HG03460 (cell line): ENCODE measurements at regions not wholly inside any gene's neighbourhood (a gene's known extent, or its start where the extent isn't known, plus 50 kb on each side); places are given as distances from the start of the nearest gene placed in this dataset.

ENCODE experiments used
- ATAC-seq: cut with Tn5 transposase; IDR thresholded peaks from one replicate; pipeline ENCODE4 v1.9.1; 2021; ENCODE audit not compliant: unreplicated experiment

DNA sequence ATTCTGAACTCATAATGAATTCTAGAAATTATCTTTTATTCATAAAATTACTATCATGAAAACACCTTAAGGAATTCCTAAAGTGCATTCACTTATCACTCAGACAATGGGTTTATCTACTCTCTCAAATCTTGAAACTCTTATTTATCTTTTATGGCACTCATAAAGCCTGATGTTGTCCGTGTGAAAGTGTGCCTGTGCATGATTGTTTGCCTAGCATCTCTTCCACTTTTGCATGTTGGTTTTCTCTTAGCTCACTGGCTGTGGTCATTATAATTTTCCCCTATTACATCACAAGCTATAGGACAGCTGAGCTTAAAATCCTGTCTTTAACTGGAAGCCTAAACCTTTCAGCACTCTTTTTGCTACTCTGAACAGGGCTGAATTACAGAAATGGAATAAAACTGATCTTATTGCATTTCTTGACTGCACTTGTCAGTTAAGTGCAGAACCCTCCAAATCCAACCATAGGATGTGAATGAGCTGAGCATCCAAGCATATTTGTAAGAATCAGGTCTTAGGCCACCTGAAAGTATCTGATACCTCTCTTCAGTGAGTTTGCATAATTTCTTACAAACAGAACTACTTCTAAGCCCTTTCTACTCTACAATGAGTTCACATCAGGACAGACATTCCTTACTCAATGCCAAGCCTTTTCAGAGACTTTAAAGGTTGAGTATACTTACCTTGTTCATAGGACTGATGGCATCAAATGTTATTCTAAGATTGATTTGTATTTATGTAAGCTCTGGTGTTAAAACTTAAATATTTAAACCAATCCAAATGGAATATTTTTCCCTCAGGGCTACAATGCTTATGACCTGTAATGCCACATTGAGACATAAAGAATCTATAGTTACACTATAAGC is 221.2 kb upstream of the KITLG start:
- no peak for ATAC-seq

DNA sequence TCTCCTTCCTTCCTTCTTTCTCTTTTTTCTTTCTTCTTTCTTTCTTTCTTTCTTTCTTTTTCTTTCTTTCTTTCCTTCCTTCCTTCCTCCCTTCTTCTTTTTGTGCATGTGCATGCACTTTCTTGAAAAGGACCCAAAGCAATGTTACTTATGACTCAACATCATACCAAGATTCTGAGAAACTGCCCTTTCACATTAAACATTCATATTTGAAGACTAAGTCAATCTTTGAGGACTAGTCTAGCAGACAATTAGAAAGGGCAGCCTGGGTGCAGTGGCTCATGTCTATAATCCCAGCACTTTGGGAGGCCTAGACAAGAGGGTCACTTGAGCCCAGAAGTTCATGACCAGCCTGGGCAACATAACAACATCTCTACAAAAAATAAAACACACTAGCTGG is 212.8 kb upstream of the KITLG start:
- ATAC-seq = no peak

GRCh38 chr12:88790231-88790630 is 210.0 kb upstream of the KITLG start:
- ATAC-seq = no peak

DNA sequence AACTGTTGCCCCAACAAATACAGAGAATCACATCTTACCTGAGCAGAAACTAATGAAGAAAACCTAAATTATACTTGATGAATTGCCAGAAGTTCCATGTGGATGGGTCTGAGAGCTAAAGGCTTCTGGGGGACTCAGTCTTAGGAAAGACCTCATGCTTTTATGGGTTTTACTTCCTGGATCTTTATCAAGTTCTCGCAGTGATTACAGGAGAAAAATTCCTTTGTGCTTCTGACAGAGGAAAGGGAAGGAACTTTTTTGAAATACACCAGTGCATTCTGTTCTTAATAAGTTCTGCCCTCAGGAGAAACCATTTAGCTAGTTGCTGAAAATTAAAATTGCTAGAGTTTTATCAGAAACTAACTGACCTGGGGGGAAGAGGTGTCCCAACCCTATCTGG is 203.9 kb upstream of the KITLG start:
- no peak for ATAC-seq

- no peak for ATAC-seq
Observed at GRCh38 chr12:88782351-88782750, 202.1 kb upstream of the KITLG start.

- ATAC-seq = no peak
Observed at GRCh38 chr12:88781909-88782308, 201.6 kb upstream of the KITLG start.

DNA sequence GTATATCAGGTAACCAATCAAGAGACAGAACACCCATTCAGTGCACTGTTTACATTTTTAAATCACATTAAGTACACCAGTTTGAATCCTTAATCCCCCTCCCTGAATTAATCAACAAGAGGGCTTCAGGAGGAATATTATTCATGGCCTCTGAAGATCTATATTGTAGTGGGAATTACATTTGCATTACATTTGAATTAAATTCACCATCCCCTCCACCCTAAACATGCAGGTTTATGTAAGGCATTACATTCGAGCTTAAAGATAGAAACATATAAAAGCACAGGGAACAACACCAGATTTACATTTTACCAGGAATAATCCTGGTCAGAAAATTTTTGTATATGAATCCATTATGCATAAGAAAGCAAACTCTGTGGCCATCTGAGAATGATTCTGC is 197.8 kb upstream of the KITLG start:
- ATAC-seq = no peak

DNA sequence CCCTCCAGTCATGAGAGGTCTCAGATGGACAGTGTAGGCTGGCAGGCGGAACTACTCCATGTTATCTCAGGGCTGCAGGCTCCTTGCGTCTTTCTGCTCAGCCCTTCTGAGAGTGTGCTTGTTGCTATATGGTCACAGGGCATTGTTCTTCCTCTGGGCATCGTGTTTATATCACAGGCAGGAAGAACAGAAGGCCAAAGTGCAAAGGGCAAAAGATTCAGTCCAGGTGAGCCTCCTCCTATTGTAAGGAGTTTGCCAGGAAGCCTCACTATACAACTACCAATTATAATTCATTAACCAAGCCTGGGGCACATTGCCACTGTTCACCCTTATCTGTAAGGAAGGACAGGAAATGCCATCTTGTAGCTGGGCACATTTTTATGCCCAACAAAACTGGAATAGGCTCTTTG is 195.5 kb upstream of the KITLG start:
- ATAC-seq = no peak

DNA sequence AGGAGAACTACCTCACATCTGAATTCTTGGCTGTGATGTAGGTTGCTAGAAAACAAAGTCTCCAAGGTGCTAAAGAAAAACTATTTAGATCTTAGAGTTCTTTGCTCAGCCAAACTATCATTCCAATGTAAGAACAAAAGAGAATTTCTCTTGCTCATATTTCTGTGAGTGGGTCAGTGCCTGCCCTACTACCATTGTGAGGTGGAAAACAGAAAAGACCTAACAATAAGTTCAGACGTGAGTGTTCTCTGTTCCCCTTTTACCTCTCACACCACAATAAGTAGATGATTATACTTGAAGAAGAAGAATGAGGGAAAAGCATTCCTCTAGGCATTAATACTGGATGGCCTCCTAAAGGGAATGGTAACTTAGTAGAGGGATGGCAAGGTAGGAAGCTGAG is 187.4 kb upstream of the KITLG start:
- no peak for ATAC-seq

DNA sequence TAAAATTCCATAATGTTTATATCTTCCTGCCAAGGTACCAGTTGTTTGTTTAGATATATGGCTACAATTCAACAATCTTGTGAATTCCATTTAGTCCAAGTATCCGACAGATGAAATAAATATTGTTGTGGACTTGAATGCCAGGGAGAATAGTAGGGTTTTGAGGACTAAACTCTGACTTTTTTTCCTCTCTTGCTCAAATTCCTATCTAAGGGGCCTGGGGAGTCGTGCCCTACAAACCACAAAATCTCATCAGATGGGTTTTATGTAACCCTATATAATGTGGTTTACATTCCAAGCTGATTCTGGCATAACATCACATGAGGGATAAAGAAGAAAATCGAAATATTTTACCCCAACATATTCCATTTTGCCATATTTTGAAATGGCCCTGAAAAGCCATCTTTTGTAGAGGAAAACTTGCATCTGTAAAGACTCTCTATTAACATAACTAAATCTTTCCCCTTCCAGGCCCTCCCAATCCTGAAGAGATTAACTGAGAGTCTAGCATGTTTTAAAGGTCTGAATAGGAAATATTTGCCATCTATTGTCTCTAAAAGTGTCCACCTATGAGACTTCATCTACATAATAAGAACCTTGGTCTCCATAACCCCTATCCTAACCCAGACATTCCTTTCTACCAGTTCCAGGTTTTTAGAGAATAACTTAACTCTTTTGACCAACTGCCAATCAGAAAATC is 184.7 kb upstream of the KITLG start:
- ATAC-seq = no peak

DNA sequence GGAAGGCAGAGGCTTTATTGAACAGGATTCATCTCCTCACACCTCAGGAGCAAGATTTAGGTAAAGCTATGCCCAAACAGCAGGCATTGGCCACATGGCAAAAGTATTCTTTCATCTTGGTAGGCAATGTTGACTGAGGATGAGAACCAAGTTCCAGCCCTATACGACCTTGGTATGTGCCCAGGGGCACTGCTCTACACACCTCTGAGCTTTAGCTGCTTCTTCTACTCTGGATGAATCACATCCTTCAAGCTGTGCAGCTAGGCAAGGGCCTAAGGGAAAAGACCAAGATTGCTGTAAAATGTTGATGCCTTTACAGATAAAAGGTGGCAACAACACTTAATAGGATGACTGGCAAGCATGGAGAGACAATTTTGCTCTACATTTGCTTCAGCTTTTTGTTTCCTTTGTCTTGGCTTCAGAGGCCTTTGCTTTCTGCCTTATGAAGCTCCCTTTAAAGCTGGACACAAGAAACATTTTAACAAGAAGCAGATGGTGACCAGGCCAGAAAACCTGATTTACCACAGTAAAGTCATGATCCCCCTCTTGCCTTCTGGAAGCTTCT is 183.3 kb upstream of the KITLG start:
- no peak for ATAC-seq

DNA sequence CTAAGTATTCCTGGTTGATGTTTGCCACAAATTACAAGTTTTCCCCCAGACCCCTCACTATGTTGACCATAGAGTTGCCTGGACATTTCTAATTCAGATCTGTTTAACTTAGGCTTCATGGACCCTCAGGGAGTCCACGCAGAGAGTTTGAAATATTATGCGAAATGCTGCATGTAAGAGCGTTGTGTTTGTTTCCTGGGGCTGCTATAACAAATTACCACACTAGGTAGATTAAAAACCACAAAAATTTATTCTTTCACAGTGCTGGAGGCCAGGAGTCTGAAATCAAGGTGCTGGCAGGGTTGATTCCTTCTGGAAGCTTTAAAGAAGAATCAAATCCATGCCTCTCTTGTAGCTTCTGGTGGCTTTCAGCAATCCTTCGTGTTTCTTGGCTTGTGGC is 177.9 kb upstream of the KITLG start:
- ATAC-seq = no peak

DNA sequence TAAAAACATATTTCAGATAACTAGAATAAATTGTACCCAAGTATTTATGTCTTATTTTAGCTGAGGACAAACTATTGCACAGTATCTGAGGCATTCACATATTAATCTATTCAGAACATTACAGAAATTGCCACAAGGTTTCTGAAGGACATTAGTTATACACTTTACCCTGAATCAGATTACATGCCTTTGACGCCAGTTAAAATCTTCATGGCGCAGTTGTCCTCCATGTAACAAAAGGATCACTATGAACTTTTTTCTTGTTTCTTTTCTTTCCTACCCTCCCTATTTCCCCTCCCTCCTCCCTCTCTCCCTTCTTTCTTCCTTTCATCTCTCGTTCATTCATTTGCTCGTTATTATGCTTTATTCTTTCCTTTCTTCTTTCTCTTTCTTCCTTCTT is 176.6 kb upstream of the KITLG start:
- ATAC-seq = no peak

GRCh38 chr12:88756153-88756552 is 175.9 kb upstream of the KITLG start:
- no peak for ATAC-seq

DNA sequence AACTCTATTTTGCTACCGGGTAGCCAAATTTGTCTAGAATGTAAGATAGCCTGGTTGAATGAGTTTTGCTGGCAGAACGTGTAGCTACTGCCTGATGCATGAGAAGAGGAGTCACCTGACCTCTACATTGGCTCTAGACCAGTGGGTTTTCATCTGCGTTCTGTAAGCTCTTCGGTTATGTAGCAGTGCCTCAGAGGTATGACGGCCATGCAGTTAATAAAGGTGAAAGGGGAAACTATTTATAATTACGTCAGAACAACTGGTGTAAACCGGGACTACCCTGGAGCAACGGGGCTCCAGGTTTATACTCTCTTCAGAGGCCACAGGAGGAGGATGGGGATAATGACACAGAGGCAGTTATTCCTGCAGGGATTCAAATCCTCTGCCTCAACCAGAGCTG is 173.4 kb upstream of the KITLG start:
- ATAC-seq = no peak

DNA sequence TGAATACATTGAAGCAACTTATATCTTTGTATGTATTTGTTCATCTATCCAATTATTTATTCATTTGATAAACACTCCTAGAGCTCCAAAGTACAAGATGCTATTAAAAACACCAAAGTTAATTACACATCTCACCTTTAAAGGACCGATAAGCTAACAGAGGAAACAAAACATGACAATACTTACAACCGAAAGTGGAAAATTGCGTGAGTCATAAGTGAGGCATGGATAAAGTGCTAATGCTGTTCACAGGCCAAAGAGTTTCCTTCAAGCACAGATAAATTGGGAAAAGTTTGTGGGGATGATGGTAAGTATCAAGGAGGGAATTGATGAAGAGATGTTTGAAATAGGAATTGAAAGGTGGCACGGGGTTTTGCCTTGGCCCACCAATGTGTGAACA is 172.8 kb upstream of the KITLG start:
- no peak for ATAC-seq

DNA sequence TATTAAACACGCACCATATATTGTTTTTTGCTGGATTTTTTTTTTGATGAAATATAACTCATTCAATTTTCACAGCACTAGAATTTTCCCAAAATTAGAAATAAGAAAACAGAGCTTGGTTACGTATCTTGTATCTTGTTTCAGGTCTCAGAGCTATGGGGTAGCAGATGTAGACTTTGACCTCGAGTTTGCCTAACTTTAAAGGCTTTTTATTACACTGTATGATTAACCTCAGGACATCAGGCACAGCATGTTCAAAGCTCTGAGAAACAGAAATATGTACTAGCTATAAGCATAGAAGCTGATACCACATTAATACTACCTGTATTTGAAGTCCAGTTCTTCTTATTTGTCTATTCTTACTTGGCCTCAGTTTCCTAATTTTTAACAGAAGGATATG is 171.9 kb upstream of the KITLG start:
- no peak for ATAC-seq

- ATAC-seq = no peak
Observed at GRCh38 chr12:88750867-88751543, 170.7 kb upstream of the KITLG start.

GRCh38 chr12:88746386-88746785 is 166.1 kb upstream of the KITLG start:
- ATAC-seq = no peak

DNA sequence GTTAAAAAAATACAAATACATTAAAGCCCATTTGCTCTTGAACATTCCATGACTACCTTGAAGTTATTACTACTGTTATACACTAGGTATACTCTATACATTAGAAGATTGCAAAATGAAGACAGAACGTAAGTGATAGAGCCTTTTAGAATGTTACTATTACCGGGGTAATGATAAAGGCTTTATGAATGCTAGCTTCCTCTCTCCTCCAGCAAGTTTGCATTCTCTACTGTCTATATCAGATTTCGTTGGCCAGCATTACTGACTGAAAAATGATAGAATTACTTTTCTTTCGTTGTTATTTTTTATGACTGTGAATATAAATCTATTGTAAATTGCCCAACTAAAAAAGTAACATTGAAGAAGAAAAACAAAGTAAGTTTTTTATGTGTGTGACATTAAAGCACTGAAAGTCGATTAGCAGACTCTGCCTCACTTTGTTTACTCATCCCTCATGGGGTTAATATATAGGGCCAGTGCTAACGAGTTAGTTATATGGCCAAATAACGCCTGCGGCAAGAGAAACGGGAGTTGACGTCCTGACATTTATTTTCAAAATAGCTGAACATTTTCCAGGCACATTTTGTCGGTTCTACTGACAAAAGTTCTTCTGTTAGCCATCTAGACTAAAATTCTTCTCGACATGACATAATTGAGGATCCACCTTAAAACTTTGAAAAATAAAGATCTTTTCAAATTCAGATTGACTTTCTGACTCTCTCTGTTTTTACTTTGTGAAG is 163.8 kb upstream of the KITLG start:
- no peak for ATAC-seq
